ENCODE measurements at regions not wholly inside any gene's neighbourhood (a gene's known extent, or its start where the extent isn't known, plus 50 kb on each side); places are given as distances from the start of the nearest gene placed in this dataset.
A peak's percentile ranks its signal among the peaks of the same experiment; 100 is the strongest.
"Not testable (repeated sequence)": the region's sequence is repeated elsewhere in the genome, so short reads cannot be mapped to it uniquely, and the experiment has no call there.

DNA sequence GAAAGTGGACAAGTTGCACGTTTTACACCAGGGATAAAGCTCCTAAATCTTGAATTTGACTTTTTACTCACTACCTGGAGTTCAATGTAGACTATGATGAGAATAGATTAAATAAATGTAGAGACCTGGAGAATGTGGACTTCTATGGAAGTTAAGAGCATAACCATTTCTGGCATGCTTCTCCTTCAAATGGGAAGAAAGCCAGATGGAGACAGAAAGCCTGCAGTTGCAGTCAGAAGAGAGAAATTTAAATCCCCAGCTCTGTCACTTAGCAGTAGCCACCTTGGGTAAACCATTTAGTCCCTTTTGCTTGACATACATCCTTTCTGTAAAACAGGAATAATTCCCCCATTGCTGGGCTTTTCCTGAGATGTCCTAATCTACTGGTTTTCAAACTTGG is 355.3 kb upstream of the AUTS2 start:
- DNase-seq: no peak

DNA sequence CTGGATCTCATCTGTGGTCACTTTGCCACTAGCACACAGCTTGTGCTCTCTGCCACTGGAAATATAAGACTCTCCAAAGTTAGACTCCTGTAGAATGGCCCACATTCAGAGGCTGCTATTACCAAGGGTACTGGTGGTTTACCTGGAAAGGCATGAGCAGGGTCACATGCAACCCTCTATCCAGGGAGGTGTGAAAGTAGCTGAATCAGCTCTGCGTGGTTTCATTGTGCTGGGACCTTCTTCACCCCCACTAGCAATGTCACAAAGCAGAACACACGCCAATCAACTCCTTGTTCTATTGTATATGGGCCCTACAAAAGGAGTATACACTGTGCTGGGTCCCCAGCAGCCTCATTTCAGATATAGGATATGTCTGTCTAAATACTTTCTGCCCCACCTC is 353.6 kb upstream of the AUTS2 start:
- no peak for DNase-seq

- DNase-seq: no peak
These were observed 352.6 kb upstream of the AUTS2 start for GRCh38 chr7:69245646-69246045.

DNA sequence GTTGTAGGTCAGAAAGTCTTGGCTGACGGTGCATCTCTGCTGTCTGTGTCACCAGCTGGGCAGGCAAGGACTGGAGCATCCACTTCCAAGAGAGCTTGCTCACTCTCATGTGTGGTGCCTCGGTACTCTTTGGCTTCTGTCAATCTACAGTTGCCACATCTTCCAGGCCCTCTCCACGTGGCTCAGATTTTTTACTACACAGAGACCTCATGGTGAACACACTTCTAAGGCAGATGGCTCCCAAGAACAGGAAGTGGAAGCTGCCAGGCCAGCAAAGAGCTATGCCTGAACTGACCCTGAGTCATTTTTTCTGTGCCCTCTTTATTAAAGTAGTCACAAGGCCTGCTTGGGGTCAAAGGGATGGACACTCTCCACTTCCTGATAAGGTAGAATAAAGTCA is 351.5 kb upstream of the AUTS2 start:
- no peak for DNase-seq

GRCh38 chr7:69248382-69248828 is 349.9 kb upstream of the AUTS2 start:
- not testable (repeated sequence) for DNase-seq

DNA sequence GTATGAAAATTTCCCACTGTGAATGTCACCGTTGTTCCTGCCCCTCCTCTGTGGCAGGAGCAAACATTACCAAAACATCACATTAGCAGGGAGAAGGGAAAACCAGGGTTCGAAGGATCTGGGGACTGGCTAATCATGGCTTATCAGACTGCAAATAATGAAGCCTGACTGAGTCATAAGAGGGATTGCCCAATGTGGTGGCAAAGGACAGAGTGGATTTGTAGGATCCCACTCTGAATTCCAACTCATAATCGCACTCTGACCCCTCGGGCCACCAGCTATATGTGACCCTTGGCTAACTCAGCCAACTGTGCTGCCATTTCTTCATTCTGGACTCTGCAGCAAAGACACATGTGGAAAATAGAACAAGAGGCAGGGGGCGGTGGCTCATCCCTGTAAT is 347.3 kb upstream of the AUTS2 start:
- DNase-seq: no peak

DNA sequence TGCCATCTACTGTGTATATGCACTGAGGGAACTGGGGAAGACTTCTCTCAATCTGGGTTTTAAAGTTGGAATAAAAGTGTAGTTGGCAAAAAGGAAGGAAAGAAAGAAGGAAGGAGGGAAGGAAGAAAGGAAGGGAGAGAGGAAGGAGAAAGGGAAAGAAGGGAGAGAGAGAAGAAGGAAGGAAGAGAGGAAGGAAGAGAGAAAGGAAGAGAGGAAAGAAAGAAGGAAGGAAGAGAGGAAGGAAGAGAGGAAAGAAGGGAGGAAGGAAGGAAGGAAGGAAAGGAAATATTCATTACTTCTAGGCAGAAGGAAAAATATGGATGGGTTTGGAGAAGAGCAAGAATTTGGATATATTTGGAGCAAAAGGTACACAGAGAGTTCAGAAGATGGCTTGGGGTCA is 343.6 kb upstream of the AUTS2 start:
- DNase-seq: no peak

- peak; percentile 84 for DNase-seq
These were observed 341.6 kb upstream of the AUTS2 start for GRCh38 chr7:69256634-69257081.

GRCh38 chr7:69257592-69257991 is 340.7 kb upstream of the AUTS2 start:
- no peak for DNase-seq

DNA sequence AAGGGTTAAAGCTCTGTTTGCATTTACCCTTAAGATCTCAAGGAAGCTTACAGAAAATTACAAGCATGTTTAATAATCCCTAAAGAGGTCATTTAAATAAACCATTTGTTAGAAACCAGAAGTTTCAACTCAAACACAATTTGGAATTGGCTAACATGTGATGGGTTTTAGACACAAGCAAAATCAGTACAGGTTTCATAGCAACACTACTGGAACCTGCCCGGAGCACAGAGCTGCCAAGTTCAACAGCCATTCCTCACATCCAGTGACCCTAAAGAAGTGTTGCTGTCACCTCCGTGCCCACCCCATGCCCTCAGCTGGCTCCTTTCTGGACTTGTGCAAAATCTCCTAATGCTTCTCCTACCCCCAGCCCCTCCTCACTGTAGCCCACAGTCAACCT is 338.8 kb upstream of the AUTS2 start:
- no peak for DNase-seq

DNA sequence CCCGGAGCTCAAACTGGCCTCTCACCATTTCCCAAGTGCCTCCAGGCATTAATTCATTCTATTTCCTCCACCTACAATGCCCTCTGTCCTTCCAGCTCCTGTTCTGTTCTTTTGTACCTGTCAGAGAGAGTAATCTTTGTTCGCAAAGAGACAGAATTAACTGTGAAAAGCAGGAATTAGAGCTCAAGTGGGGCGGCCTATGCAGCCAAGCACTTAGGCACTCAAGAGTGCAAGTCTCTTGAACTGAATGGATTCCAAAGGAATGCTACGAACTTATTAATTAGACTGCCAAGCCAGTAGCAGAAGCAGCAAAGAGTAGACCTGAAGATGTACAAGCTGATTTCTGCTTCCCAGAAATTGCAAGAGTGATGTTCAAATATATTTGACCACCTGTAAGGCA is 338.3 kb upstream of the AUTS2 start:
- no peak for DNase-seq

GRCh38 chr7:69263550-69263949 is 334.7 kb upstream of the AUTS2 start:
- no peak for DNase-seq

DNA sequence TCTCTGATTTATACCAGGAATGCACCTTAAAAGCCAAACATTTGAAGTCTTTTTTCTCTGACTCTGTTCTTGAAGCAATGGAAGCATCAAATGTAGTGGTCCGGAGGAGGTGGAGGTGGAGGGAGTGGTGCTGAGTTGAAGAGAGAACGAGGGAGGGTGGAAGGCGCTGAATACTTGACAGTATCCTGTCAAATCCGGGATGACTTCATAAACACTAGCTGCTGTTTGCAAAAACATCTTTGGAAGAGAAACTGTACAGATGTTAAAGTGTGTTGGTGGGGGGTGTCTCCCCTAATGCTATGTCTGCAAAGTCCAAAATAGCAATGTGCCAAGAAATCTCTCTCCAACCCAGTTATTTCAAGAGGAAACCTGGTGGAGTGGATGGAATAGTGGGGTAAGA is 328.5 kb upstream of the AUTS2 start:
- no peak for DNase-seq

- peak; percentile 95 for DNase-seq
These were observed 326.2 kb upstream of the AUTS2 start for GRCh38 chr7:69272101-69272500.

DNA sequence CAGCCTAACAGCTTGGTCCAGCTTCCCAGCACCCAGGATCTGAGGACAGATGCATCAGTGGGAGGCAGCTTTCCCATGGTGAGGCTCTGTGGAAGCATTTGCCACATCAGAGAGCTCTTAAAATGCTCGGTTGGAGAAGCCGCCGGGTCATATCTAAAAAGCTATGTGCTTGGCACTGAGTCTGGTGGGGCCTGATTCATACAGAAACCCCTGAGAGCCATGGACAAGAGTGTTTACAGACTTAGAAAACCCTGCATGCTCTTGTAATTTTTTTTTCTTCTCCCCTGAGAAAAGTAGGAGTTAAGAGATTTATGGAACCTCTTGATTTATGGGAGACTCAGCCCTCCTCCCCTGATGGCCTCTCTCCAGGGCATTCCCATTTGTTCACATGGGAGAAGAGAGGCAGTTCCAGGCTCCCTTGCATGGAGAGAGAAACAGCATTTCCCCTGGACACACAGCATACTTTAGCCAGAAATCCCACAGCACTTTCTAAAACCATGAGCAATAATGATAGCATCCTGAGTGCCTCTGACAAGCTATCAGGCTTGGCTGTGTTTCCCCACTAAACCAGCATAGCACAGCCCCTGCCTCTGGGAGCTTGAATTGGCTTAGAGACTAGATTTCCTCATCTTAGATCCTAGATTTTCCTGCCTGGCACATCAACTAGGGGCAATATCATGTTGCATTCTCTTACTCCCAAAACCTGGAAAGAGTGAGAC is 322.1 kb upstream of the AUTS2 start:
- DNase-seq: peak; percentile 61

DNA sequence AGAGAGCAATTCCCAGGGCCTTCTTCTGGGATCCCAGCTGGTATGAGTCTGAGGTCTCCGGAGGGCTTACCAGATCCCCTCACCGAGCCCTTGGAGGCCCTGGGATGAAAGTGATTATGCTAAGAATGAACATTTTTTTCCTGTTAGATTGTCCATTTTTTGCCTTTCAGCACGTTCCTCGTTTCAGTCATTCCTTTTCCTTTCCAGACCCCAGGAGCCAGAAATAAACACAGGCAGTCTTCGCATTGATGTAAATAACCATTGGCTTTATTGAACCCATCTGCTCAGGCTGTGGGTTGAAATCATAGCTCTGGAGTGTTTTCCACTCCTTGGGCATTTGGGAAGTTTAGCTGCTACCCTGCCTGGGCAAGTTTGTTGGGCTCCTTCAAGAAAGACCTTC is 320.9 kb upstream of the AUTS2 start:
- no peak for DNase-seq

DNA sequence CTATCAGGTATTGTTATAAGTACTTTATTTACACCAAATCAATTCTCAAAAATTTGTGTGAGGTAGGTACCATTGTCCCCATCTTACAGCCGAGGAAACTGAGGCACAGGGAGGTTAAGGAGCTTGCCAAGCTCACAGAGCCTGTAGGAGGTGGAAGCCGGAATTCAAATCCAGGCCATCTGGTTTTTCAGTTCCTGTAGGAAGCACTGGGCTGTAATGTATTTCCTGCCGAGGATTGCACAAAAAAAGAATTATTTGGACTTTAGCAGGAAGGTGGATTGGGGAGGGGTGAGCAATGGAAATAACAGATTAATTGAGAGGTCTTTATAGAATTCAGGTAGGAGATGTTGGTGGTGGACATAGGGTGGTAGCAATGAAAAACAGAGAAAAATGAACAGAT is 315.3 kb upstream of the AUTS2 start:
- DNase-seq: no peak

GRCh38 chr7:69283421-69283820 is 314.9 kb upstream of the AUTS2 start:
- DNase-seq: no peak

GRCh38 chr7:69285854-69286253 is 312.4 kb upstream of the AUTS2 start:
- DNase-seq: peak; percentile 15

GRCh38 chr7:69295977-69296376 is 302.3 kb upstream of the AUTS2 start:
- DNase-seq: peak; percentile 96

GRCh38 chr7:69301253-69301652 is 297.0 kb upstream of the AUTS2 start:
- DNase-seq: no peak

DNA sequence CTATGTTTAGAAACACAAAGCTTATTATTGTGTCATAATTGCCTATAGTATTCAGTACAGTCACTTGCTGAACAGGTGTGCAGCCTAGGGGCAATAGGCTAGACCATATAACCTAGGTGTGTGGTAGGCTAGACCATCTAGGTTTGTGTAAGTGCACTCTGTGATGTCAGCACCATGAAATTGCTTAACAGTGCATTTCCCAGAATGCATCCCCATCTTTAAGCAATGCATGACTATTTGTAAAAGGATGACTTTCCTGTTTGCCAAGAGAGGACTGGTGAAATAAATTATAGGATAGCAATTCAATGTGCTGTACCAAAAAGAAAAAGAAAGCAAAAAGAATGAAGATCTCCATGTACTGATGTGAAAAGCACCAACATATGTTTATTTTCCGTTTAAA is 288.7 kb upstream of the AUTS2 start:
- no peak for DNase-seq

- DNase-seq: no peak
These were observed 286.8 kb upstream of the AUTS2 start for GRCh38 chr7:69311489-69311888.

DNA sequence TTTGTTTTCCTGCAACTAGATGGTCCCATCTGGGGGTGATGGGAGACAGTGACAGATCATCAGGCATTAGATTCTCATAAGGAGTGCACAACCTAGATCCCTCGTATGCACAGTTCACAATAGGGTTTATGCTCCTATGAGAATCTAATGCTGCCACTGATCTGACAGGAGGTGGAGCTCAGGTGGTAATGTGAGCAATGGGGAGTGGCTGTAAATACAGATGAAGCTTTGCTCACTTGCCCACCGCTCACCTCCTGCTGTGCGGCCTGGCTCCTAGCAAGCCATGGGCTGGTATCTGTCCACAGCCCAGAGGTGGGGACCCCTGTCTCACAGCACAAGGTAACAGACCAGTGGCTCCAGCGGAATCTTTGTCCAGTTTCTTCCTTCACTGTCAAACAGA is 284.4 kb upstream of the AUTS2 start:
- DNase-seq: not testable (repeated sequence)

GRCh38 chr7:69318794-69319193 is 279.5 kb upstream of the AUTS2 start:
- no peak for DNase-seq
